ENCODE measurements at regions not wholly inside any gene's neighbourhood (a gene's known extent, or its start where the extent isn't known, plus 50 kb on each side); places are given as distances from the start of the nearest gene placed in this dataset.

GRCh38 chrX:20461576-20461975 lies 194.9 kb upstream of the RPS6KA3 start:
- no peak for ATAC-seq (replicated peaks in 1 of 2)
- H3K27ac Mint-ChIP-seq: no peak overlapping the region
- DNase-seq: no peak
- no peak overlapping the region for H3K4me3 Mint-ChIP-seq
- H3K36me3 Mint-ChIP-seq (ENCODE audit: insufficient read depth in 2 of 2): no peaks in the 10 kb centered on the region
- H3K9me3 Mint-ChIP-seq: peaks cover under 1 to 6% of the 10 kb centered on the region in 2 donors
- H3K4me1 Mint-ChIP-seq (ENCODE audit: low read depth): peaks cover 39% of the 10 kb centered on the region
- H3K27me3 Mint-ChIP-seq (ENCODE audit: low read depth): peaks cover 43% of the 10 kb centered on the region

GRCh38 chrX:20461002-20461401 lies 194.3 kb upstream of the RPS6KA3 start:
- H3K27me3 Mint-ChIP-seq (ENCODE audit: low read depth): peaks cover 46% of the 10 kb centered on the region
- no peak for ATAC-seq (replicated peaks in 1 of 2)
- no peaks in the 10 kb centered on the region for H3K36me3 Mint-ChIP-seq (ENCODE audit: insufficient read depth in 2 of 2)
- peaks cover 1 to 7% of the 10 kb centered on the region in 2 donors for H3K9me3 Mint-ChIP-seq
- H3K27ac Mint-ChIP-seq: no peak overlapping the region
- no peak overlapping the region for H3K4me3 Mint-ChIP-seq
- H3K4me1 Mint-ChIP-seq (ENCODE audit: low read depth): peaks cover 39% of the 10 kb centered on the region
- no peak for DNase-seq

GRCh38 chrX:20459410-20460350 lies 193.0 kb upstream of the RPS6KA3 start:
- H3K4me3 Mint-ChIP-seq: peak overlapping the region in 1 of 2 donors; percentile 30
- peaks cover 32% of the 10 kb centered on the region for H3K4me1 Mint-ChIP-seq (ENCODE audit: low read depth)
- ATAC-seq (replicated peaks in 1 of 2) (no peak), DNase-seq (no peak)
- peaks cover 1 to 4% of the 10 kb centered on the region in 2 donors for H3K9me3 Mint-ChIP-seq
- H3K27me3 Mint-ChIP-seq (ENCODE audit: low read depth): peaks cover 37% of the 10 kb centered on the region
- H3K36me3 Mint-ChIP-seq (ENCODE audit: insufficient read depth in 2 of 2): no peaks in the 10 kb centered on the region
- H3K27ac Mint-ChIP-seq: no peak overlapping the region

- no peak overlapping the region for H3K27ac Mint-ChIP-seq
- DNase-seq (no peak), ATAC-seq (replicated peaks in 1 of 2) (no peak)
- H3K36me3 Mint-ChIP-seq (ENCODE audit: insufficient read depth in 2 of 2): no peaks in the 10 kb centered on the region
- H3K4me3 Mint-ChIP-seq: no peak overlapping the region
- peaks cover 1% of the 10 kb centered on the region in 2 donors for H3K9me3 Mint-ChIP-seq
- H3K4me1 Mint-ChIP-seq (ENCODE audit: low read depth): peaks cover 41% of the 10 kb centered on the region
- peaks cover 32% of the 10 kb centered on the region for H3K27me3 Mint-ChIP-seq (ENCODE audit: low read depth)
These were observed 190.3 kb upstream of the RPS6KA3 start for GRCh38 chrX:20456971-20457370.

- Mint-ChIP-seq H3K4me1 (ENCODE audit: low read depth) (peaks cover 35% of the 10 kb centered on the region), H3K9me3 (peaks cover 1 to 5% of the 10 kb centered on the region in 2 donors), H3K27ac (no peak overlapping the region), H3K36me3 (ENCODE audit: insufficient read depth in 2 of 2) (peaks cover 1 to 3% of the 10 kb centered on the region in 2 donors), H3K27me3 (ENCODE audit: low read depth) (peaks cover 21% of the 10 kb centered on the region), H3K4me3 (no peak overlapping the region)
- DNase-seq (no peak), ATAC-seq (replicated peaks in 1 of 2) (no peak)
These were observed 188.3 kb upstream of the RPS6KA3 start for GRCh38 chrX:20455001-20455400.

- no peak overlapping the region for H3K4me3 Mint-ChIP-seq
- ATAC-seq (replicated peaks in 1 of 2): peak; percentile 72
- H3K36me3 Mint-ChIP-seq (ENCODE audit: insufficient read depth in 2 of 2): peaks cover 1 to 3% of the 10 kb centered on the region in 2 donors
- H3K9me3 Mint-ChIP-seq: peaks cover 1 to 5% of the 10 kb centered on the region in 2 donors
- DNase-seq: peak in 1 of 2 donors; percentile 2
- H3K27me3 Mint-ChIP-seq (ENCODE audit: low read depth): peaks cover 21% of the 10 kb centered on the region
- peaks cover 26% of the 10 kb centered on the region for H3K4me1 Mint-ChIP-seq (ENCODE audit: low read depth)
- no peak overlapping the region for H3K27ac Mint-ChIP-seq
These were observed 187.4 kb upstream of the RPS6KA3 start for GRCh38 chrX:20454117-20454516.

GRCh38 chrX:20452487-20452886 lies 185.8 kb upstream of the RPS6KA3 start:
- ATAC-seq (replicated peaks in 1 of 2) (peak; percentile 67 to 73), DNase-seq (no peak)
- peak overlapping the region; percentile 44 to 83 for H3K4me3 Mint-ChIP-seq
- peaks cover 1 to 3% of the 10 kb centered on the region in 2 donors for H3K36me3 Mint-ChIP-seq (ENCODE audit: insufficient read depth in 2 of 2)
- H3K27me3 Mint-ChIP-seq (ENCODE audit: low read depth): peaks cover 16% of the 10 kb centered on the region
- H3K9me3 Mint-ChIP-seq: peaks cover 1 to 5% of the 10 kb centered on the region in 2 donors
- H3K27ac Mint-ChIP-seq: peak overlapping the region; percentile 82
- peaks cover 21% of the 10 kb centered on the region for H3K4me1 Mint-ChIP-seq (ENCODE audit: low read depth)

- H3K4me1 Mint-ChIP-seq (ENCODE audit: low read depth): peaks cover 21% of the 10 kb centered on the region
- peaks cover 14% of the 10 kb centered on the region for H3K27me3 Mint-ChIP-seq (ENCODE audit: low read depth)
- no peak for ATAC-seq (replicated peaks in 1 of 2)
- H3K36me3 Mint-ChIP-seq (ENCODE audit: insufficient read depth in 2 of 2): peaks cover 1 to 3% of the 10 kb centered on the region in 2 donors
- H3K4me3 Mint-ChIP-seq: peak overlapping the region in 1 of 2 donors; percentile 83
- peak overlapping the region; percentile 82 for H3K27ac Mint-ChIP-seq
- H3K9me3 Mint-ChIP-seq: peaks cover 1 to 5% of the 10 kb centered on the region in 2 donors
- no peak for DNase-seq
These were observed 185.2 kb upstream of the RPS6KA3 start for GRCh38 chrX:20451929-20452328.

- H3K4me1 Mint-ChIP-seq (ENCODE audit: low read depth): peaks cover 13% of the 10 kb centered on the region
- ATAC-seq (replicated peaks in 1 of 2): no peak
- H3K27ac Mint-ChIP-seq: no peak overlapping the region
- H3K36me3 Mint-ChIP-seq (ENCODE audit: insufficient read depth in 2 of 2): no peaks in the 10 kb centered on the region
- no peaks in the 10 kb centered on the region for H3K9me3 Mint-ChIP-seq
- peaks cover 8% of the 10 kb centered on the region for H3K27me3 Mint-ChIP-seq (ENCODE audit: low read depth)
- H3K4me3 Mint-ChIP-seq: peak overlapping the region in 1 of 2 donors; percentile 52
- DNase-seq: no peak
These were observed 178.4 kb upstream of the RPS6KA3 start for GRCh38 chrX:20445109-20445508.

- peak; percentile 83 to 86 for DNase-seq
- Mint-ChIP-seq H3K27ac (no peak overlapping the region), H3K9me3 (no peaks in the 10 kb centered on the region), H3K27me3 (ENCODE audit: low read depth) (peaks cover 8% of the 10 kb centered on the region), H3K4me3 (no peak overlapping the region), H3K4me1 (ENCODE audit: low read depth) (peaks cover 20% of the 10 kb centered on the region), H3K36me3 (ENCODE audit: insufficient read depth in 2 of 2) (no peaks in the 10 kb centered on the region)
- ATAC-seq (replicated peaks in 1 of 2): peak; percentile 90 to 97
These were observed 175.9 kb upstream of the RPS6KA3 start for GRCh38 chrX:20442597-20442996.

GRCh38 chrX:20441123-20441522 lies 174.4 kb upstream of the RPS6KA3 start:
- DNase-seq (no peak), ATAC-seq (replicated peaks in 1 of 2) (no peak)
- H3K4me1 Mint-ChIP-seq (ENCODE audit: low read depth): peaks cover 27% of the 10 kb centered on the region
- no peaks in the 10 kb centered on the region for H3K9me3 Mint-ChIP-seq
- H3K27ac Mint-ChIP-seq: no peak overlapping the region
- H3K27me3 Mint-ChIP-seq (ENCODE audit: low read depth): peaks cover 8% of the 10 kb centered on the region
- H3K36me3 Mint-ChIP-seq (ENCODE audit: insufficient read depth in 2 of 2): no peaks in the 10 kb centered on the region
- no peak overlapping the region for H3K4me3 Mint-ChIP-seq

- no peak for ATAC-seq (replicated peaks in 1 of 2)
- Mint-ChIP-seq H3K27me3 (ENCODE audit: low read depth) (peaks cover 17% of the 10 kb centered on the region), H3K4me1 (ENCODE audit: low read depth) (peaks cover 28% of the 10 kb centered on the region), H3K9me3 (no peaks in the 10 kb centered on the region), H3K27ac (no peak overlapping the region), H3K4me3 (no peak overlapping the region), H3K36me3 (ENCODE audit: insufficient read depth in 2 of 2) (no peaks in the 10 kb centered on the region)
- no peak for DNase-seq
These were observed 172.3 kb upstream of the RPS6KA3 start for GRCh38 chrX:20438871-20439526.

GRCh38 chrX:20437683-20438082 lies 171.0 kb upstream of the RPS6KA3 start:
- H3K27ac Mint-ChIP-seq: peak overlapping the region; percentile 85
- peak overlapping the region in 1 of 2 donors; percentile 75 for H3K4me3 Mint-ChIP-seq
- DNase-seq: no peak
- no peaks in the 10 kb centered on the region for H3K9me3 Mint-ChIP-seq
- peak; percentile 43 to 45 for ATAC-seq (replicated peaks in 1 of 2)
- peaks cover 34% of the 10 kb centered on the region for H3K4me1 Mint-ChIP-seq (ENCODE audit: low read depth)
- peaks cover 12% of the 10 kb centered on the region for H3K27me3 Mint-ChIP-seq (ENCODE audit: low read depth)
- no peaks in the 10 kb centered on the region for H3K36me3 Mint-ChIP-seq (ENCODE audit: insufficient read depth in 2 of 2)
